H1 (cell line): ENCODE measurements at regions not wholly inside any gene's neighbourhood (a gene's known extent, or its start where the extent isn't known, plus 50 kb on each side); places are given as distances from the start of the nearest gene placed in this dataset.

Source experiments
- TF ChIP-seq, protein P1 (sequence below): fragments of 300-600 bp; sonication (generic); IDR thresholded peaks from 2 replicates; pipeline ENCODE4 v1.7.1; 2012; ENCODE audit warnings: low read length, moderate library complexity, mild to moderate bottlenecking, inconsistent platforms; ENCODE audit not compliant: insufficient replicate concordance

DNA sequence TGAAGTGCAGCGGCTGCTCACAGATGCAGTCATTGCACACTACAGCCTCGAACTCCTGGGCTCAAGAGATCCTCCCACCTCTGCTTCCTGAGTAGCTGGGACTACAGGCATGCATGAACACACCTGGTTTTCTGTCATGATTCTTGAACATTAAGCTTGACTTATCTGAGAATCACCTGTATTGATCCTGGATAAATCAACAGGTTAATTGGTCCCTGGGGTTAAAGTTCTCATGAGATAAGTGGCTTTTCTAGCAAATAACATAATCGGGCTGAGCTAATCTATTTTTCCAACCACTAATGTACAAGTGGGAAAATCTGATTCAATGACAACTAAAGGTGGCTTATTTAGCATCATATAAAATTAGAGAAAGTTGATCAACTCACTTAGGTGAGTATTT is 56.0 kb upstream of the LRAT start (continued):
- TF ChIP-seq, protein P1, sequence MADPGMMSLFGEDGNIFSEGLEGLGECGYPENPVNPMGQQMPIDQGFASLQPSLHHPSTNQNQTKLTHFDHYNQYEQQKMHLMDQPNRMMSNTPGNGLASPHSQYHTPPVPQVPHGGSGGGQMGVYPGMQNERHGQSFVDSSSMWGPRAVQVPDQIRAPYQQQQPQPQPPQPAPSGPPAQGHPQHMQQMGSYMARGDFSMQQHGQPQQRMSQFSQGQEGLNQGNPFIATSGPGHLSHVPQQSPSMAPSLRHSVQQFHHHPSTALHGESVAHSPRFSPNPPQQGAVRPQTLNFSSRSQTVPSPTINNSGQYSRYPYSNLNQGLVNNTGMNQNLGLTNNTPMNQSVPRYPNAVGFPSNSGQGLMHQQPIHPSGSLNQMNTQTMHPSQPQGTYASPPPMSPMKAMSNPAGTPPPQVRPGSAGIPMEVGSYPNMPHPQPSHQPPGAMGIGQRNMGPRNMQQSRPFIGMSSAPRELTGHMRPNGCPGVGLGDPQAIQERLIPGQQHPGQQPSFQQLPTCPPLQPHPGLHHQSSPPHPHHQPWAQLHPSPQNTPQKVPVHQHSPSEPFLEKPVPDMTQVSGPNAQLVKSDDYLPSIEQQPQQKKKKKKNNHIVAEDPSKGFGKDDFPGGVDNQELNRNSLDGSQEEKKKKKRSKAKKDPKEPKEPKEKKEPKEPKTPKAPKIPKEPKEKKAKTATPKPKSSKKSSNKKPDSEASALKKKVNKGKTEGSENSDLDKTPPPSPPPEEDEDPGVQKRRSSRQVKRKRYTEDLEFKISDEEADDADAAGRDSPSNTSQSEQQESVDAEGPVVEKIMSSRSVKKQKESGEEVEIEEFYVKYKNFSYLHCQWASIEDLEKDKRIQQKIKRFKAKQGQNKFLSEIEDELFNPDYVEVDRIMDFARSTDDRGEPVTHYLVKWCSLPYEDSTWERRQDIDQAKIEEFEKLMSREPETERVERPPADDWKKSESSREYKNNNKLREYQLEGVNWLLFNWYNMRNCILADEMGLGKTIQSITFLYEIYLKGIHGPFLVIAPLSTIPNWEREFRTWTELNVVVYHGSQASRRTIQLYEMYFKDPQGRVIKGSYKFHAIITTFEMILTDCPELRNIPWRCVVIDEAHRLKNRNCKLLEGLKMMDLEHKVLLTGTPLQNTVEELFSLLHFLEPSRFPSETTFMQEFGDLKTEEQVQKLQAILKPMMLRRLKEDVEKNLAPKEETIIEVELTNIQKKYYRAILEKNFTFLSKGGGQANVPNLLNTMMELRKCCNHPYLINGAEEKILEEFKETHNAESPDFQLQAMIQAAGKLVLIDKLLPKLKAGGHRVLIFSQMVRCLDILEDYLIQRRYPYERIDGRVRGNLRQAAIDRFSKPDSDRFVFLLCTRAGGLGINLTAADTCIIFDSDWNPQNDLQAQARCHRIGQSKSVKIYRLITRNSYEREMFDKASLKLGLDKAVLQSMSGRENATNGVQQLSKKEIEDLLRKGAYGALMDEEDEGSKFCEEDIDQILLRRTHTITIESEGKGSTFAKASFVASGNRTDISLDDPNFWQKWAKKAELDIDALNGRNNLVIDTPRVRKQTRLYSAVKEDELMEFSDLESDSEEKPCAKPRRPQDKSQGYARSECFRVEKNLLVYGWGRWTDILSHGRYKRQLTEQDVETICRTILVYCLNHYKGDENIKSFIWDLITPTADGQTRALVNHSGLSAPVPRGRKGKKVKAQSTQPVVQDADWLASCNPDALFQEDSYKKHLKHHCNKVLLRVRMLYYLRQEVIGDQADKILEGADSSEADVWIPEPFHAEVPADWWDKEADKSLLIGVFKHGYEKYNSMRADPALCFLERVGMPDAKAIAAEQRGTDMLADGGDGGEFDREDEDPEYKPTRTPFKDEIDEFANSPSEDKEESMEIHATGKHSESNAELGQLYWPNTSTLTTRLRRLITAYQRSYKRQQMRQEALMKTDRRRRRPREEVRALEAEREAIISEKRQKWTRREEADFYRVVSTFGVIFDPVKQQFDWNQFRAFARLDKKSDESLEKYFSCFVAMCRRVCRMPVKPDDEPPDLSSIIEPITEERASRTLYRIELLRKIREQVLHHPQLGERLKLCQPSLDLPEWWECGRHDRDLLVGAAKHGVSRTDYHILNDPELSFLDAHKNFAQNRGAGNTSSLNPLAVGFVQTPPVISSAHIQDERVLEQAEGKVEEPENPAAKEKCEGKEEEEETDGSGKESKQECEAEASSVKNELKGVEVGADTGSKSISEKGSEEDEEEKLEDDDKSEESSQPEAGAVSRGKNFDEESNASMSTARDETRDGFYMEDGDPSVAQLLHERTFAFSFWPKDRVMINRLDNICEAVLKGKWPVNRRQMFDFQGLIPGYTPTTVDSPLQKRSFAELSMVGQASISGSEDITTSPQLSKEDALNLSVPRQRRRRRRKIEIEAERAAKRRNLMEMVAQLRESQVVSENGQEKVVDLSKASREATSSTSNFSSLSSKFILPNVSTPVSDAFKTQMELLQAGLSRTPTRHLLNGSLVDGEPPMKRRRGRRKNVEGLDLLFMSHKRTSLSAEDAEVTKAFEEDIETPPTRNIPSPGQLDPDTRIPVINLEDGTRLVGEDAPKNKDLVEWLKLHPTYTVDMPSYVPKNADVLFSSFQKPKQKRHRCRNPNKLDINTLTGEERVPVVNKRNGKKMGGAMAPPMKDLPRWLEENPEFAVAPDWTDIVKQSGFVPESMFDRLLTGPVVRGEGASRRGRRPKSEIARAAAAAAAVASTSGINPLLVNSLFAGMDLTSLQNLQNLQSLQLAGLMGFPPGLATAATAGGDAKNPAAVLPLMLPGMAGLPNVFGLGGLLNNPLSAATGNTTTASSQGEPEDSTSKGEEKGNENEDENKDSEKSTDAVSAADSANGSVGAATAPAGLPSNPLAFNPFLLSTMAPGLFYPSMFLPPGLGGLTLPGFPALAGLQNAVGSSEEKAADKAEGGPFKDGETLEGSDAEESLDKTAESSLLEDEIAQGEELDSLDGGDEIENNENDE: no peak
